GM12864 (cell line): ENCODE measurements at regions not wholly inside any gene's neighbourhood (a gene's known extent, or its start where the extent isn't known, plus 50 kb on each side); places are given as distances from the start of the nearest gene placed in this dataset.

Experiments used
- DNase-seq: peaks from one replicate; pipeline ENCODE4 v3.0.0-alpha.2; 2011; ENCODE audit warnings: low read depth
- H3K4me3 ChIP-seq: 2 replicates; pipeline ENCODE4 v1.5.1; 2011; ENCODE audit warnings: mild to moderate bottlenecking, low read depth, low read length, control low read depth
- CTCF ChIP-seq: IDR thresholded peaks from 2 replicates; pipeline ENCODE4 v1.5.1; 2011; ENCODE audit warnings: low read depth, mild to moderate bottlenecking, moderate library complexity, low read length, control low read depth, inconsistent platforms; ENCODE audit errors: missing control alignments

- no peak for DNase-seq
- no peak overlapping the region for H3K4me3 ChIP-seq
- TF ChIP-seq CTCF, result no peak
These were observed 637.5 kb downstream of the DSC3 start for GRCh38 chr18:30405038-30405437.

- no peak overlapping the region for H3K4me3 ChIP-seq
- TF ChIP-seq CTCF, result no peak
- no peak for DNase-seq
These were observed 638.1 kb downstream of the DSC3 start for GRCh38 chr18:30404422-30404821.

- H3K4me3 ChIP-seq, result no peak overlapping the region
- TF ChIP-seq CTCF, result no peak
- DNase-seq, result no peak
These were observed 639.3 kb downstream of the DSC3 start for GRCh38 chr18:30403278-30403677.

DNA sequence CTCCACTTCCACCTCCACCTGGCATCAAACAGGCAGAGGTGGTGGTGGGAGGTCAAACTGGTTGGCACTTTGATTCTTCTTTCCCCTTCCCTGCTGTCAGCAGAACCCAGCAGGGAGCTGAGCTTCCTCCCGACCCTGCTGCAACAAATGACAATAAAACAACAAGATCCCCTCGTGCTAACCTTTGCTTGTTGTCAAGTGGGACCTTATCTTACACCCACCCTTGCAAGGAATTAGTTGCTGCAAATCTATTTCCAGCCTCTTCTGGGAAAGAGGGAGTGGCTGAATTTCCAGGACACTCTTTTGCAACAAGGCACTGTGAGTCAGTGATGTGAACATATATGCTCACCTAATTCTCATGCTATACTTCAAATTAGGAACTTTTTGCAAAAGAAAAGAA lies 655.1 kb downstream of the DSC3 start:
- no peak for TF ChIP-seq CTCF
- no peak for DNase-seq

GRCh38 chr18:30386624-30387023 lies 655.9 kb downstream of the DSC3 start:
- no peak for TF ChIP-seq CTCF
- no peak overlapping the region for H3K4me3 ChIP-seq
- DNase-seq, result no peak

More for the DNA sequence above, 655.1 kb downstream of the DSC3 start:
- H3K4me3 ChIP-seq, result no peak overlapping the region

GRCh38 chr18:30385684-30386083 lies 656.9 kb downstream of the DSC3 start:
- no peak for TF ChIP-seq CTCF
- no peak overlapping the region for H3K4me3 ChIP-seq
- DNase-seq, result no peak

DNA sequence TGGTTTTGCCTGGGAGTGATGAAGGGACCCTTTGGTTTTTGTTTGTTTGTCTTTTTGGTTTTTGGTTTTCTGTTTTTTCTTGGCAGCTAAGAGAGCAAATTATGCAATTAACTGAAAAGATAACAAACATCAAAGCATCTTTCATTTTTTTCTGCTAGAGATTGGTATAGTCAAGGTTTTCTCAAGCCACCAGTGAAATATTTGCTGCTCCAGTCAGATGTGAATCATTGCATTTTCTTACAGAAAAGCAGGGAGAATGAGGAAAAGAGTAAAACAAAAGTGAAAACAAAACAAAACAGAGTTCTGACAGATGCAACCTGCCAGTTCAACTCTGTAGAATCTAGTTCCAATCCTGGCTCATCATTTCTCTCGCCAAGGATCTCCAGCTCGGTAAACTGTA lies 660.7 kb downstream of the DSC3 start:
- TF ChIP-seq CTCF, result no peak
- no peak for DNase-seq
- H3K4me3 ChIP-seq, result no peak overlapping the region
